Spleen (tissue), 3 donors: ENCODE measurements at regions not wholly inside any gene's neighbourhood (a gene's known extent, or its start where the extent isn't known, plus 50 kb on each side); places are given as distances from the start of the nearest gene placed in this dataset.

Source experiments
- POLR2A ChIP-seq, 3 donors: fragments of 450-650 bp; IDR thresholded peaks; one replicate each; pipeline ENCODE4 v1.5.1; 2017; ENCODE audit warnings: antibody characterized with exemption in 3 of 3, mild to moderate bottlenecking in 1 of 3
- POLR2AphosphoS5 ChIP-seq, 3 donors: sonication (generic); formaldehyde crosslinking; IDR thresholded peaks; one replicate each; pipeline ENCODE4 v1.5.1; 2017; ENCODE audit warnings: antibody characterized with exemption in 3 of 3

GRCh38 chr2:36044411-36044810 lies 311.2 kb upstream of the CRIM1 start:
- TF ChIP-seq POLR2AphosphoS5 (IDR thresholded peaks at IDR 0.05) = no peak
- TF ChIP-seq POLR2A (IDR thresholded peaks at IDR 0.05) = no peak
